ENCODE measurements at regions not wholly inside any gene's neighbourhood (a gene's known extent, or its start where the extent isn't known, plus 50 kb on each side); places are given as distances from the start of the nearest gene placed in this dataset.
A peak's percentile ranks its signal among the peaks of the same experiment; 100 is the strongest.
"Not testable (repeated sequence)": the region's sequence is repeated elsewhere in the genome, so short reads cannot be mapped to it uniquely, and the experiment has no call there.

- DNase-seq (ENCODE audit: low spot score) = no peak
Measured at GRCh38 chr14:89697281-89698060, 257.1 kb downstream of the EFCAB11 start.

GRCh38 chr14:89695846-89696245 lies 258.7 kb downstream of the EFCAB11 start:
- no peak for DNase-seq (ENCODE audit: low spot score)

- DNase-seq (ENCODE audit: low spot score) = no peak
Measured at GRCh38 chr14:89690139-89690538, 264.4 kb downstream of the EFCAB11 start.

- not testable (repeated sequence) for DNase-seq (ENCODE audit: low spot score)
Measured at GRCh38 chr14:89689711-89690110, 264.8 kb downstream of the EFCAB11 start.

- DNase-seq (ENCODE audit: low spot score) = no peak
Measured at GRCh38 chr14:89688507-89689211, 265.9 kb downstream of the EFCAB11 start.

- DNase-seq (ENCODE audit: low spot score) = not testable (repeated sequence)
Measured at GRCh38 chr14:89687129-89687528, 267.4 kb downstream of the EFCAB11 start.

- no peak for DNase-seq (ENCODE audit: low spot score)
Measured at GRCh38 chr14:89684139-89684538, 267.1 kb upstream of the FOXN3 start.

GRCh38 chr14:89681086-89682018 lies 264.3 kb upstream of the FOXN3 start:
- no peak for DNase-seq (ENCODE audit: low spot score)

- no peak for DNase-seq (ENCODE audit: low spot score)
Measured at GRCh38 chr14:89680156-89680555, 263.1 kb upstream of the FOXN3 start.

GRCh38 chr14:89678768-89679167 lies 261.7 kb upstream of the FOXN3 start:
- DNase-seq (ENCODE audit: low spot score) = no peak

- no peak for DNase-seq (ENCODE audit: low spot score)
Measured at GRCh38 chr14:89675590-89675989, 258.6 kb upstream of the FOXN3 start.

GRCh38 chr14:89674936-89675335 lies 257.9 kb upstream of the FOXN3 start:
- DNase-seq (ENCODE audit: low spot score) = no peak

- no peak for DNase-seq (ENCODE audit: low spot score)
Measured at GRCh38 chr14:89674240-89674639, 257.2 kb upstream of the FOXN3 start.

GRCh38 chr14:89673512-89674225 lies 256.6 kb upstream of the FOXN3 start:
- DNase-seq (ENCODE audit: low spot score) = peak; percentile 15

- DNase-seq (ENCODE audit: low spot score) = no peak
Measured at GRCh38 chr14:89672636-89673511, 255.8 kb upstream of the FOXN3 start.

GRCh38 chr14:89669193-89669592 lies 252.2 kb upstream of the FOXN3 start:
- DNase-seq (ENCODE audit: low spot score) = peak; percentile 19

GRCh38 chr14:89667983-89668382 lies 250.9 kb upstream of the FOXN3 start:
- DNase-seq (ENCODE audit: low spot score) = no peak

GRCh38 chr14:89665300-89666081 lies 248.5 kb upstream of the FOXN3 start:
- DNase-seq (ENCODE audit: low spot score) = not testable (repeated sequence)

GRCh38 chr14:89661392-89661791 lies 244.4 kb upstream of the FOXN3 start:
- DNase-seq (ENCODE audit: low spot score) = no peak

Data from putamen (tissue), 1 donor.